ENCODE measurements at regions not wholly inside any gene's neighbourhood (a gene's known extent, or its start where the extent isn't known, plus 50 kb on each side); places are given as distances from the start of the nearest gene placed in this dataset.
"Not testable (repeated sequence)": the region's sequence is repeated elsewhere in the genome, so short reads cannot be mapped to it uniquely, and the experiment has no call there.

- not testable (repeated sequence) for TF ChIP-seq EGR1 (IDR thresholded peaks at IDR 0.05; ENCODE audit: low read depth in 2 of 2); YY1 (IDR thresholded peaks at IDR 0.05)
- TF ChIP-seq, protein P1, sequence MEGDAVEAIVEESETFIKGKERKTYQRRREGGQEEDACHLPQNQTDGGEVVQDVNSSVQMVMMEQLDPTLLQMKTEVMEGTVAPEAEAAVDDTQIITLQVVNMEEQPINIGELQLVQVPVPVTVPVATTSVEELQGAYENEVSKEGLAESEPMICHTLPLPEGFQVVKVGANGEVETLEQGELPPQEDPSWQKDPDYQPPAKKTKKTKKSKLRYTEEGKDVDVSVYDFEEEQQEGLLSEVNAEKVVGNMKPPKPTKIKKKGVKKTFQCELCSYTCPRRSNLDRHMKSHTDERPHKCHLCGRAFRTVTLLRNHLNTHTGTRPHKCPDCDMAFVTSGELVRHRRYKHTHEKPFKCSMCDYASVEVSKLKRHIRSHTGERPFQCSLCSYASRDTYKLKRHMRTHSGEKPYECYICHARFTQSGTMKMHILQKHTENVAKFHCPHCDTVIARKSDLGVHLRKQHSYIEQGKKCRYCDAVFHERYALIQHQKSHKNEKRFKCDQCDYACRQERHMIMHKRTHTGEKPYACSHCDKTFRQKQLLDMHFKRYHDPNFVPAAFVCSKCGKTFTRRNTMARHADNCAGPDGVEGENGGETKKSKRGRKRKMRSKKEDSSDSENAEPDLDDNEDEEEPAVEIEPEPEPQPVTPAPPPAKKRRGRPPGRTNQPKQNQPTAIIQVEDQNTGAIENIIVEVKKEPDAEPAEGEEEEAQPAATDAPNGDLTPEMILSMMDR (IDR thresholded peaks at IDR 0.05; ENCODE audit: low read depth, low read length, missing input control) = not testable (repeated sequence)
Observed at GRCh38 chr3:195974281-195974680, 65.9 kb upstream of the TNK2 start.

Data from liver (tissue), 3 donors.